Colonic mucosa (tissue), 4 donors: ENCODE measurements at regions not wholly inside any gene's neighbourhood (a gene's known extent, or its start where the extent isn't known, plus 50 kb on each side); places are given as distances from the start of the nearest gene placed in this dataset.

Source experiments
- DNase-seq: peaks from one replicate; pipeline ENCODE4 v3.0.0-alpha.2; 2020
- H3K27ac ChIP-seq: fragments of 200-600 bp; one replicate; pipeline ENCODE4 v1.8.0; 2021
- H3K27me3 ChIP-seq: fragments of 200-600 bp; one replicate; pipeline ENCODE4 v1.8.0; 2021
- H3K36me3 ChIP-seq: fragments of 200-600 bp; one replicate; pipeline ENCODE4 v1.8.0; 2021
- H3K4me1 ChIP-seq: fragments of 200-600 bp; one replicate; pipeline ENCODE4 v1.8.0; 2021; ENCODE audit warnings: mild to moderate bottlenecking
- H3K4me3 ChIP-seq: fragments of 200-600 bp; one replicate; pipeline ENCODE4 v1.8.0; 2021
- H3K9ac ChIP-seq, 2 donors: one replicate each; pipeline ENCODE4 v1.7.0; 2013; ENCODE audit warnings: control low read depth in 2 of 2, low read depth in 2 of 2, low read length in 2 of 2
- H3K9me3 ChIP-seq: fragments of 200-600 bp; one replicate; pipeline ENCODE4 v1.8.0; 2021
- CTCF ChIP-seq: fragments of 200-600 bp; IDR thresholded peaks from one replicate; pipeline ENCODE4 v1.8.0; 2022; ENCODE audit warnings: antibody characterized with exemption, mild to moderate bottlenecking
- intact Hi-C: fragments of 100-400 bp; cut with DNase I; formaldehyde crosslinking; loops from one replicate; pipeline ENCODE4 v1.14.1; 2022
- donor health status: healthy.
- donor health status: DM: no; HTN: no; CAD: no.
- donor health status: DM: no; HTN: no; CAD: no.

GRCh38 chr7:41125343-41125742, 577.5 kb downstream of the INHBA start:
- H3K9me3 ChIP-seq = no peaks in the 10 kb centered on the region
- no peaks in the 10 kb centered on the region for H3K27me3 ChIP-seq
- intact Hi-C loops = no loop called here
- no peak overlapping the region for H3K4me3 ChIP-seq
- no peak for DNase-seq
- H3K27ac ChIP-seq = no peak overlapping the region
- no peaks in the 10 kb centered on the region for H3K4me1 ChIP-seq
- no peak for TF ChIP-seq CTCF
- H3K9ac ChIP-seq = no peak overlapping the region
- no peaks in the 10 kb centered on the region for H3K36me3 ChIP-seq

GRCh38 chr7:41122256-41122987, 580.5 kb downstream of the INHBA start:
- no peak for TF ChIP-seq CTCF
- intact Hi-C loops = no loop called here
- no peak overlapping the region for H3K27ac ChIP-seq
- H3K4me3 ChIP-seq = no peak overlapping the region
- no peaks in the 10 kb centered on the region for H3K36me3 ChIP-seq
- no peaks in the 10 kb centered on the region for H3K4me1 ChIP-seq
- no peaks in the 10 kb centered on the region for H3K9me3 ChIP-seq
- H3K27me3 ChIP-seq = no peaks in the 10 kb centered on the region
- H3K9ac ChIP-seq = no peak overlapping the region
- no peak for DNase-seq

- Histone ChIP-seq H3K27me3 (no peaks in the 10 kb centered on the region), H3K36me3 (no peaks in the 10 kb centered on the region), H3K4me3 (no peak overlapping the region), H3K4me1 (no peaks in the 10 kb centered on the region), H3K9ac (no peak overlapping the region), H3K9me3 (no peaks in the 10 kb centered on the region), H3K27ac (no peak overlapping the region)
- intact Hi-C loops = no loop called here
- no peak for DNase-seq
- TF ChIP-seq CTCF = no peak
Measured at GRCh38 chr7:41121228-41121627, 581.7 kb downstream of the INHBA start.

GRCh38 chr7:41118486-41118885, 584.4 kb downstream of the INHBA start:
- Histone ChIP-seq H3K4me1 (no peaks in the 10 kb centered on the region), H3K27me3 (no peaks in the 10 kb centered on the region), H3K9ac (no peak overlapping the region), H3K27ac (no peak overlapping the region), H3K4me3 (no peak overlapping the region), H3K9me3 (no peaks in the 10 kb centered on the region), H3K36me3 (no peaks in the 10 kb centered on the region)
- no peak for DNase-seq
- no peak for TF ChIP-seq CTCF
- intact Hi-C loops = no loop called here

GRCh38 chr7:41117431-41117830, 585.5 kb downstream of the INHBA start:
- intact Hi-C loops = no loop called here

More at GRCh38 chr7:41117431-41117830, 585.5 kb downstream of the INHBA start:
- TF ChIP-seq CTCF = no peak
- H3K27ac ChIP-seq = no peak overlapping the region
- H3K36me3 ChIP-seq = no peaks in the 10 kb centered on the region
- H3K9ac ChIP-seq = no peak overlapping the region
- H3K4me1 ChIP-seq = no peaks in the 10 kb centered on the region
- H3K9me3 ChIP-seq = no peaks in the 10 kb centered on the region
- H3K27me3 ChIP-seq = no peaks in the 10 kb centered on the region
- no peak for DNase-seq
- no peak overlapping the region for H3K4me3 ChIP-seq
